ENCODE measurements at regions not wholly inside any gene's neighbourhood (a gene's known extent, or its start where the extent isn't known, plus 50 kb on each side); places are given as distances from the start of the nearest gene placed in this dataset.

DNA sequence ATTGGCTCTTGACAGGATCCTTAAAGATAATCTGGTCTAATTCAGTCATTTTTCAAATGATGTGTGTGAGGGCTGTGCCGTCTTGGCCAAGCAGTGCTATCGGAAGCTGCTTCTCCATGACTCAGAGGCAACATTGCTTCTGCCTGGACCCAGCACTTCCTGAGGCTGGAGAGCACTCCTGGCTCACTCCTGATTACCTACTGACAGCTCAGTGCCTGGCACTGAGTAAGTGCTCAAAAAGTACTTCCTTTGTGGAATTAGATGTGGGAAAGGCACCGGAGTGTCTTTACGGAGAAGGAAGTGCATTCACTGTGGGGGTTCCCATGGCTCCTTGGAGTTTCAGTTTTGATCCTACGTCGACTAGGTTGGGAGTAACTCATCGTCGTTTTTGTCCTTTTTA is 86.9 kb upstream of the UBE3A start (continued):
- TF ChIP-seq, protein P1, sequence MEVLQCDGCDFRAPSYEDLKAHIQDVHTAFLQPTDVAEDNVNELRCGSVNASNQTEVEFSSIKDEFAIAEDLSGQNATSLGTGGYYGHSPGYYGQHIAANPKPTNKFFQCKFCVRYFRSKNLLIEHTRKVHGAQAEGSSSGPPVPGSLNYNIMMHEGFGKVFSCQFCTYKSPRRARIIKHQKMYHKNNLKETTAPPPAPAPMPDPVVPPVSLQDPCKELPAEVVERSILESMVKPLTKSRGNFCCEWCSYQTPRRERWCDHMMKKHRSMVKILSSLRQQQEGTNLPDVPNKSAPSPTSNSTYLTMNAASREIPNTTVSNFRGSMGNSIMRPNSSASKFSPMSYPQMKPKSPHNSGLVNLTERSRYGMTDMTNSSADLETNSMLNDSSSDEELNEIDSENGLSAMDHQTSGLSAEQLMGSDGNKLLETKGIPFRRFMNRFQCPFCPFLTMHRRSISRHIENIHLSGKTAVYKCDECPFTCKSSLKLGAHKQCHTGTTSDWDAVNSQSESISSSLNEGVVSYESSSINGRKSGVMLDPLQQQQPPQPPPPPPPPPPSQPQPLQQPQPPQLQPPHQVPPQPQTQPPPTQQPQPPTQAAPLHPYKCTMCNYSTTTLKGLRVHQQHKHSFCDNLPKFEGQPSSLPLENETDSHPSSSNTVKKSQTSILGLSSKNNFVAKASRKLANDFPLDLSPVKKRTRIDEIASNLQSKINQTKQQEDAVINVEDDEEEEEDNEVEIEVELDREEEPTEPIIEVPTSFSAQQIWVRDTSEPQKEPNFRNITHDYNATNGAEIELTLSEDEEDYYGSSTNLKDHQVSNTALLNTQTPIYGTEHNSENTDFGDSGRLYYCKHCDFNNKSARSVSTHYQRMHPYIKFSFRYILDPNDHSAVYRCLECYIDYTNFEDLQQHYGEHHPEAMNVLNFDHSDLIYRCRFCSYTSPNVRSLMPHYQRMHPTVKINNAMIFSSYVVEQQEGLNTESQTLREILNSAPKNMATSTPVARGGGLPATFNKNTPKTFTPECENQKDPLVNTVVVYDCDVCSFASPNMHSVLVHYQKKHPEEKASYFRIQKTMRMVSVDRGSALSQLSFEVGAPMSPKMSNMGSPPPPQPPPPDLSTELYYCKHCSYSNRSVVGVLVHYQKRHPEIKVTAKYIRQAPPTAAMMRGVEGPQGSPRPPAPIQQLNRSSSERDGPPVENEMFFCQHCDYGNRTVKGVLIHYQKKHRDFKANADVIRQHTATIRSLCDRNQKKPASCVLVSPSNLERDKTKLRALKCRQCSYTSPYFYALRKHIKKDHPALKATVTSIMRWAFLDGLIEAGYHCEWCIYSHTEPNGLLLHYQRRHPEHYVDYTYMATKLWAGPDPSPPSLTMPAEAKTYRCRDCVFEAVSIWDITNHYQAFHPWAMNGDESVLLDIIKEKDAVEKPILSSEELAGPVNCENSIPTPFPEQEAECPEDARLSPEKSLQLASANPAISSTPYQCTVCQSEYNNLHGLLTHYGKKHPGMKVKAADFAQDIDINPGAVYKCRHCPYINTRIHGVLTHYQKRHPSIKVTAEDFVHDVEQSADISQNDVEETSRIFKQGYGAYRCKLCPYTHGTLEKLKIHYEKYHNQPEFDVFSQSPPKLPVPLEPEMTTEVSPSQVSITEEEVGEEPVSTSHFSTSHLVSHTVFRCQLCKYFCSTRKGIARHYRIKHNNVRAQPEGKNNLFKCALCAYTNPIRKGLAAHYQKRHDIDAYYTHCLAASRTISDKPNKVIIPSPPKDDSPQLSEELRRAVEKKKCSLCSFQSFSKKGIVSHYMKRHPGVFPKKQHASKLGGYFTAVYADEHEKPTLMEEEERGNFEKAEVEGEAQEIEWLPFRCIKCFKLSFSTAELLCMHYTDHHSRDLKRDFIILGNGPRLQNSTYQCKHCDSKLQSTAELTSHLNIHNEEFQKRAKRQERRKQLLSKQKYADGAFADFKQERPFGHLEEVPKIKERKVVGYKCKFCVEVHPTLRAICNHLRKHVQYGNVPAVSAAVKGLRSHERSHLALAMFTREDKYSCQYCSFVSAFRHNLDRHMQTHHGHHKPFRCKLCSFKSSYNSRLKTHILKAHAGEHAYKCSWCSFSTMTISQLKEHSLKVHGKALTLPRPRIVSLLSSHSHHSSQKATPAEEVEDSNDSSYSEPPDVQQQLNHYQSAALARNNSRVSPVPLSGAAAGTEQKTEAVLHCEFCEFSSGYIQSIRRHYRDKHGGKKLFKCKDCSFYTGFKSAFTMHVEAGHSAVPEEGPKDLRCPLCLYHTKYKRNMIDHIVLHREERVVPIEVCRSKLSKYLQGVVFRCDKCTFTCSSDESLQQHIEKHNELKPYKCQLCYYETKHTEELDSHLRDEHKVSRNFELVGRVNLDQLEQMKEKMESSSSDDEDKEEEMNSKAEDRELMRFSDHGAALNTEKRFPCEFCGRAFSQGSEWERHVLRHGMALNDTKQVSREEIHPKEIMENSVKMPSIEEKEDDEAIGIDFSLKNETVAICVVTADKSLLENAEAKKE (CRISPR knock-in tag; IDR thresholded peaks at IDR 0.05): no peak

DNA sequence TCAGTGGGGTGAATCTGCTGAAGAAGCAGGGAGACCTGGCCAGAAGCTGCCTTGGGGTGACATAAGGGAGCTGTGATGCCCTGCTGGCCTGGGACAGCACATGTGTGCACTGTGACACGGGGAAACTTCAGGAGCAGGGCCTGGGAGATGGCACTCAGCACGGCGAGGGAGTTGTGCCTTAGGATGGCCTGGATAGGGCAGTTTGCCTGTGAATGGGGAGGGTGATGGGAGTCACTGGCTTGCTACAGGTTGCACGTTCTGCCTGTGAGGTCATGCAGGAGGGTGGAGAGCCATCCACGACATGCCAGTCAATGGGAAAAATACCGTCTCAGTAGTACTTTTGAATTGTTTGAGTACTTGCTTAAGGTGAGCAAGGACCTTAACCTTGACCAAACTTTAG is 76.8 kb upstream of the UBE3A start:
- H4K20me1 ChIP-seq (replicated peaks; ENCODE audit: insufficient read depth): no peaks in the 10 kb centered on the region
- no peaks in the 10 kb centered on the region for H3K79me2 ChIP-seq (replicated peaks; ENCODE audit: insufficient read depth)
- H3F3A ChIP-seq (replicated peaks; ENCODE audit: low read depth): no peaks in the 10 kb centered on the region
- no peaks in the 10 kb centered on the region for H3K36me3 ChIP-seq (ENCODE audit: insufficient read depth)
- H3K9me3 Mint-ChIP-seq: no peaks in the 10 kb centered on the region; the same call in 2 of the 3 replicates
- H2AFZ ChIP-seq: no peak overlapping the region
- H3K27me3 ChIP-seq (ENCODE audit: insufficient read depth): no peaks in the 10 kb centered on the region
- no peak for ATAC-seq
- no peaks in the 10 kb centered on the region; the same call in 2 of the 3 replicates for H3K36me3 Mint-ChIP-seq (ENCODE audit: low read depth)
- peaks cover 19% of the 10 kb centered on the region for H3K4me1 Mint-ChIP-seq
- peaks cover 6% of the 10 kb centered on the region; the same call in 1 of the 2 replicates for H3K9me2 ChIP-seq (ENCODE audit: insufficient read depth)
- H3K27ac Mint-ChIP-seq: no peak overlapping the region
- H3K4me3 ChIP-seq: no peak overlapping the region
- peaks cover 10% of the 10 kb centered on the region for H3K4me1 ChIP-seq (ENCODE audit: insufficient read depth)
- peaks cover 9% of the 10 kb centered on the region for H3K27me3 Mint-ChIP-seq (ENCODE audit: insufficient read depth, low read depth, poor library complexity)
- DNase-seq (ENCODE audit: low spot score): no peak
- H3K27ac ChIP-seq (ENCODE audit: low read depth): no peak overlapping the region
- no peak overlapping the region for H3K4me3 Mint-ChIP-seq
- no peak overlapping the region for H3K4me2 ChIP-seq
- TF ChIP-seq POLR2AphosphoS5 (IDR thresholded peaks at IDR 0.05; ENCODE audit: low read depth): no peak
- TF ChIP-seq STAT1 (IDR thresholded peaks at IDR 0.05; ENCODE audit: unreplicated experiment): no peak
- TF ChIP-seq, protein P2, sequence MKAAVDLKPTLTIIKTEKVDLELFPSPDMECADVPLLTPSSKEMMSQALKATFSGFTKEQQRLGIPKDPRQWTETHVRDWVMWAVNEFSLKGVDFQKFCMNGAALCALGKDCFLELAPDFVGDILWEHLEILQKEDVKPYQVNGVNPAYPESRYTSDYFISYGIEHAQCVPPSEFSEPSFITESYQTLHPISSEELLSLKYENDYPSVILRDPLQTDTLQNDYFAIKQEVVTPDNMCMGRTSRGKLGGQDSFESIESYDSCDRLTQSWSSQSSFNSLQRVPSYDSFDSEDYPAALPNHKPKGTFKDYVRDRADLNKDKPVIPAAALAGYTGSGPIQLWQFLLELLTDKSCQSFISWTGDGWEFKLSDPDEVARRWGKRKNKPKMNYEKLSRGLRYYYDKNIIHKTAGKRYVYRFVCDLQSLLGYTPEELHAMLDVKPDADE (IDR thresholded peaks at IDR 0.05): no peak
- TF ChIP-seq, protein P3, sequence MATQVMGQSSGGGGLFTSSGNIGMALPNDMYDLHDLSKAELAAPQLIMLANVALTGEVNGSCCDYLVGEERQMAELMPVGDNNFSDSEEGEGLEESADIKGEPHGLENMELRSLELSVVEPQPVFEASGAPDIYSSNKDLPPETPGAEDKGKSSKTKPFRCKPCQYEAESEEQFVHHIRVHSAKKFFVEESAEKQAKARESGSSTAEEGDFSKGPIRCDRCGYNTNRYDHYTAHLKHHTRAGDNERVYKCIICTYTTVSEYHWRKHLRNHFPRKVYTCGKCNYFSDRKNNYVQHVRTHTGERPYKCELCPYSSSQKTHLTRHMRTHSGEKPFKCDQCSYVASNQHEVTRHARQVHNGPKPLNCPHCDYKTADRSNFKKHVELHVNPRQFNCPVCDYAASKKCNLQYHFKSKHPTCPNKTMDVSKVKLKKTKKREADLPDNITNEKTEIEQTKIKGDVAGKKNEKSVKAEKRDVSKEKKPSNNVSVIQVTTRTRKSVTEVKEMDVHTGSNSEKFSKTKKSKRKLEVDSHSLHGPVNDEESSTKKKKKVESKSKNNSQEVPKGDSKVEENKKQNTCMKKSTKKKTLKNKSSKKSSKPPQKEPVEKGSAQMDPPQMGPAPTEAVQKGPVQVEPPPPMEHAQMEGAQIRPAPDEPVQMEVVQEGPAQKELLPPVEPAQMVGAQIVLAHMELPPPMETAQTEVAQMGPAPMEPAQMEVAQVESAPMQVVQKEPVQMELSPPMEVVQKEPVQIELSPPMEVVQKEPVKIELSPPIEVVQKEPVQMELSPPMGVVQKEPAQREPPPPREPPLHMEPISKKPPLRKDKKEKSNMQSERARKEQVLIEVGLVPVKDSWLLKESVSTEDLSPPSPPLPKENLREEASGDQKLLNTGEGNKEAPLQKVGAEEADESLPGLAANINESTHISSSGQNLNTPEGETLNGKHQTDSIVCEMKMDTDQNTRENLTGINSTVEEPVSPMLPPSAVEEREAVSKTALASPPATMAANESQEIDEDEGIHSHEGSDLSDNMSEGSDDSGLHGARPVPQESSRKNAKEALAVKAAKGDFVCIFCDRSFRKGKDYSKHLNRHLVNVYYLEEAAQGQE (IDR thresholded peaks at IDR 0.05; ENCODE audit: unreplicated experiment): no peak
- no peak for TF ChIP-seq EZH2phosphoT487 (IDR thresholded peaks at IDR 0.05; ENCODE audit: unreplicated experiment)

Data from GM23338 (cell line).